Effector memory CD8-positive, alpha-beta T cell (primary cell): ENCODE measurements at regions not wholly inside any gene's neighbourhood (a gene's known extent, or its start where the extent isn't known, plus 50 kb on each side); places are given as distances from the start of the nearest gene placed in this dataset.

ENCODE experiments used
- ATAC-seq: fragments of 150-1000 bp; cut with Tn5 transposase; replicated peaks from 2 replicates; pipeline ENCODE4 v1.10.0; 2021; ENCODE audit warnings: mild to moderate bottlenecking, moderate library complexity
- DNase-seq, 3 experiments: peaks; one replicate each; pipeline ENCODE4 v3.0.0; 2021
- H3K27ac Mint-ChIP-seq, 2 donors: one replicate each; pipeline ENCODE4 v1.8.0; 2022; ENCODE audit warnings: mild to moderate bottlenecking in 2 of 2, mixed read lengths in 2 of 2, moderate library complexity in 2 of 2
- H3K27me3 Mint-ChIP-seq, 2 donors: one replicate each; pipeline ENCODE4 v1.8.0; 2022; ENCODE audit warnings: mixed read lengths in 2 of 2
- H3K36me3 Mint-ChIP-seq: one replicate; pipeline ENCODE4 v1.8.0; 2022; ENCODE audit warnings: mild to moderate bottlenecking, moderate library complexity, mixed read lengths; ENCODE audit not compliant: insufficient read depth
- H3K4me1 Mint-ChIP-seq, 2 donors: one replicate each; pipeline ENCODE4 v1.8.0; 2022; ENCODE audit warnings: low read depth in 2 of 2, mixed read lengths in 2 of 2
- H3K4me3 Mint-ChIP-seq, 2 donors: one replicate each; pipeline ENCODE4 v1.8.0; 2022; ENCODE audit warnings: mild to moderate bottlenecking in 2 of 2, mixed read lengths in 2 of 2, moderate library complexity in 2 of 2
- H3K9me3 Mint-ChIP-seq, 2 donors: one replicate each; pipeline ENCODE4 v1.8.0; 2022; ENCODE audit warnings: mixed read lengths in 2 of 2

GRCh38 chr5:133790898-133791297, 177.5 kb downstream of the C5orf15 start:
- Mint-ChIP-seq H3K9me3 (no peaks in the 10 kb centered on the region), H3K36me3 (peaks cover 3% of the 10 kb centered on the region), H3K27me3 (peaks cover 21 to 68% of the 10 kb centered on the region in 2 donors), H3K27ac (no peak overlapping the region), H3K4me3 (no peak overlapping the region), H3K4me1 (no peaks in the 10 kb centered on the region)
- DNase-seq (no peak), ATAC-seq (no peak)

GRCh38 chr5:133789428-133789827, 177.1 kb upstream of the FSTL4 start:
- no peak overlapping the region for H3K4me3 Mint-ChIP-seq
- DNase-seq (no peak), ATAC-seq (no peak)
- H3K27ac Mint-ChIP-seq = no peak overlapping the region
- H3K9me3 Mint-ChIP-seq = no peaks in the 10 kb centered on the region
- H3K36me3 Mint-ChIP-seq = peaks cover 3% of the 10 kb centered on the region
- H3K4me1 Mint-ChIP-seq = no peaks in the 10 kb centered on the region
- peaks cover 28 to 71% of the 10 kb centered on the region in 2 donors for H3K27me3 Mint-ChIP-seq

DNA sequence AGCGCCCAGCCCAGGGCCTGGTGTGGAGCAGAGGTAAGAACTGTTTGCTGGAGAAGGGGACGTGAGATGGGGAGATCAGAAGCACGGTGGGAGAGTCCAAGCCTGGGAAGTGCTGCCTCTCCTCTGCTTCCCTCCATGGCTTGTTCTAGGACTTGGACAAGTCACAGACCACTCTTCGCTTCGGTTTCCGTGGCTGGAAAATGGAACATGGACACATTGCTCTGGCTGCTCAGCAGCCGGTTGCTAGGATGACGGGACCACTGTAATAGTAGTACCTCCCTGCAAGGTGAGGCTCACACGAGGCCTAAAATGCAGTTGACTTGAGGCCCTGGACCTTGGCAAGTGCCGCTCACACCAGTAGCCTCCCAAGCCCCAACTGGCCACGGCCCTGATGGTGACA, 175.8 kb upstream of the FSTL4 start:
- Mint-ChIP-seq H3K36me3 (peaks cover 3% of the 10 kb centered on the region), H3K4me3 (no peak overlapping the region), H3K27me3 (peaks cover 28 to 71% of the 10 kb centered on the region in 2 donors), H3K4me1 (no peaks in the 10 kb centered on the region), H3K27ac (no peak overlapping the region), H3K9me3 (no peaks in the 10 kb centered on the region)
- DNase-seq = no peak
- ATAC-seq = no peak

DNA sequence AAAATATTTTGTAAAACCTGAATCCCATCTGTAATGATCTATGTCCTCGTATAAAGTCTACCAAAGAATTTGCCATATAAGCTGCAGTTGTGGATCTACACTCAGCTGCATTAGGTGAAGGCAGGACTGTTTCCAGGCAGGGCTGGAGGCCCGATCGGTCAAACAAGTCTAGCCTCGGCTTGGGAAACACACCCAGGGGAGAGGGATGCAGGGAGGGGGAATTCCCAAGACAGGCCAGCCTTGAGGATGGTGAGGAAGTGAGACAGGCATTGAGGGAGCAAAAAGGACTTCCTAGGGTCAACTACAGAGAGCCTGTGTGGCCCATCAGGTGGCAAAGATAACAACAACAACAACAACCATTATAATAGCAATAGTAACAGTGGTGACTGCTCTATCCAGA, 174.1 kb upstream of the FSTL4 start:
- ATAC-seq = no peak
- H3K27ac Mint-ChIP-seq = no peak overlapping the region
- peaks cover 30 to 66% of the 10 kb centered on the region in 2 donors for H3K27me3 Mint-ChIP-seq

GRCh38 chr5:133785182-133785581, 172.8 kb upstream of the FSTL4 start:
- Mint-ChIP-seq H3K4me1 (no peaks in the 10 kb centered on the region), H3K27me3 (peaks cover 25 to 66% of the 10 kb centered on the region in 2 donors), H3K36me3 (peaks cover 3% of the 10 kb centered on the region), H3K4me3 (no peak overlapping the region), H3K9me3 (no peaks in the 10 kb centered on the region), H3K27ac (no peak overlapping the region)
- ATAC-seq = no peak
- no peak for DNase-seq

More for the DNA sequence above, 174.1 kb upstream of the FSTL4 start:
- H3K9me3 Mint-ChIP-seq = no peaks in the 10 kb centered on the region
- H3K4me3 Mint-ChIP-seq = no peak overlapping the region
- no peaks in the 10 kb centered on the region for H3K4me1 Mint-ChIP-seq
- DNase-seq = no peak
- peaks cover 3% of the 10 kb centered on the region for H3K36me3 Mint-ChIP-seq

DNA sequence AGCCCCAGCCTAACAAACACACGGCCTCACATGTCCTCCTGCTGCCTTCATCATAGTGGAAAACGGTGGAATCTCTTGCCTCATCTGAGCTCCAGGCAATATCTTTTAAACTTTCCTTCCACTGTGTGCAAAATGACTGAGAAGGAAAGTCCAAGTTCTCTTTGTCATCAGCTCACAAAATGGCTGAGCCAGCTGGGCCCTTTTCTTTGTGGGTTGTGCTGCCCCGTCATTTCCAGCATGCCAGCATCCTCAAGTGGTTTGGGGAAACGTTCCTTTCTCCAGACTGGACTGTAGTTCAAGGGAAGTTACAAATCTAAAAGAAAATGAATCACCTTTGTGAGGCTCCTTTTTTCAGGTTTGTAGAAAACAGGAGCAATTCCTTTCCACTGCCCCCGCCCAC, 171.1 kb upstream of the FSTL4 start:
- Mint-ChIP-seq H3K9me3 (no peaks in the 10 kb centered on the region), H3K27ac (no peak overlapping the region), H3K4me3 (no peak overlapping the region), H3K4me1 (no peaks in the 10 kb centered on the region), H3K27me3 (peaks cover 19 to 56% of the 10 kb centered on the region in 2 donors), H3K36me3 (peaks cover 3% of the 10 kb centered on the region)
- no peak for DNase-seq
- no peak for ATAC-seq

DNA sequence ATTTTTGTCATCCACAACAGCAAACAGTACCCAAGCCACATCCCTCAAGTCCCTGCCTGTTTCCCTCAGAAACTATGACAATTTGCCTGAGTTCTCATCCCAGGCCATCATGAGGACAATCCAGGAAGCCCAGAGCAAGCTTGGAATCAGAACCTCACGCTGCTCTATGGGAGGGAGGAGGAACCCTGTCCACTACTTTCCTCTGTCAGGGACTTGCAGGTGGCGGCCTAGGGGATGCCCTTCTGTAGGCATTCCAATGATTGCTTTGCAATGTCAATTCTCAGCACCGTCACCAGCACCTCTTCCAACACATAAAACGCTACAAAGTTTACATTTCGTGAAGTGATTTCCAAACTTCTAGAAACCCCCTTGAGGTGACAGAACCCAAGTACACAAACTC, 170.4 kb upstream of the FSTL4 start:
- Mint-ChIP-seq H3K27me3 (peaks cover 17 to 49% of the 10 kb centered on the region in 2 donors), H3K4me1 (no peaks in the 10 kb centered on the region), H3K36me3 (no peaks in the 10 kb centered on the region), H3K27ac (no peak overlapping the region), H3K4me3 (no peak overlapping the region), H3K9me3 (no peaks in the 10 kb centered on the region)
- no peak for DNase-seq
- ATAC-seq = no peak

- ATAC-seq (no peak), DNase-seq (no peak)
- Mint-ChIP-seq H3K9me3 (no peaks in the 10 kb centered on the region), H3K4me1 (no peaks in the 10 kb centered on the region), H3K27me3 (peaks cover 14 to 40% of the 10 kb centered on the region in 2 donors), H3K36me3 (no peaks in the 10 kb centered on the region), H3K4me3 (no peak overlapping the region), H3K27ac (no peak overlapping the region)
Measured at GRCh38 chr5:133781436-133782225, 169.3 kb upstream of the FSTL4 start.

DNA sequence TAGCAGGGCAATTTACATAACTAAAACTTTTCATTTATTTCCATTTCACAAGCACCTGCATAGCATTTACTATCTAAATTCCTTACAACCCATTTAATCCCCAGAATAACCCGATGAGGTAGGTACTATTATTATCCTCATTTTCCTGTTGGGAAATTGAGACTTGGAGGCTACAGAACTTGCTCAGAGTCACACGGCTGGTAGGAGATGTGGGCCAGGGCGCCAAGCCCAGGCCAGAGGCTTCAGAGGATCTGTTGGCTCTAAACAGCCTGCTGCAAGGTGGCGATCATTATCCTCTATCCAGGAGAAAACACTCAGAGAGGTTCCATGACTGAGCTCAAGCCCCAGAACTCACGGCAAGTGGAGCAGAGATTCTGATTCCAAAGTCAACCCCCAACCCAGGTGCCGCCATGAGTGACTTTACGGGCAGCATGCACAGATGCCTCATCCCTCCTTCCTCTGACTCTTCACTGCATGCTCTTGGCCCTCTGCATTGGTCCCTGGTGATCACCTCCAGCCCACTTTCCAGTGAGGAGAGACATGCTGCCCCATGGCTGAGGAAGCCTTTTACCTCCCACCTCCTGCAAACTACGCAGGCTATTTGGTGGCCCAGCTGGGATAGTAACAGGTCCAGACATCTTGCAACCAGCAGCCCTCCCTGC, 168.4 kb upstream of the FSTL4 start:
- no peaks in the 10 kb centered on the region for H3K36me3 Mint-ChIP-seq
- no peak for DNase-seq
- no peaks in the 10 kb centered on the region for H3K4me1 Mint-ChIP-seq
- no peaks in the 10 kb centered on the region for H3K9me3 Mint-ChIP-seq
- no peak overlapping the region for H3K4me3 Mint-ChIP-seq
- no peak for ATAC-seq
- no peak overlapping the region for H3K27ac Mint-ChIP-seq
- peaks cover 14 to 36% of the 10 kb centered on the region in 2 donors for H3K27me3 Mint-ChIP-seq

DNA sequence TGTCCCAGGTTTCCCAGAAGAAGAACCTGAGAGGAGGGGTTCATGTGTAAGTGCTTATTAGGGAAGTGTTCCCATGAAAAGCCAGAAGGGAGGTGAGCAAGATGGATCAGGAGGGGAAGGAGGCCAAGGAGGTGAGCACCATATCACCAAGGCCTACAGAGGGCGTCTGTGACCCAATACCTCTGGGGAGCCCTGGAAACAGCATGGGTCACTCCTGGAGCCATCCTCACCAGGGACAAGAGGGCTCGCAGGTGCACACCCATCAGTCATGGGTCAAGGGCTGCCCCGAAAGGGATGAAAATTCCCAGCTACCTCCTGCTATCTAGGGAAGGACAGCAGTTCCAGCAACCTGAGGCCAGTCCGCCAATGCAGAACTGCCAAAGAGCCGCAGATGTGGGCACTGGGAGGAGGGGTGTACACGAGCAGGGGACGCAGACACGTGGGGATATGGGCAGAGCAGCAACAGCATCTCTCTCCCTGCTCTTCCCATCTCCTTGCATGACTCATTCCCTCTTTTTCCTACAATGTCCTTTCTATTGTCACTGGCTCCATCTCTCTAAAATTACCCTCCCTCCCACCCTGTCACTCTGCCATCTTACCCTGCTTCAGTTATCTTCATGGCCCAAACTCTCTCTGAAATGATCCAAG, 167.6 kb upstream of the FSTL4 start:
- no peaks in the 10 kb centered on the region for H3K9me3 Mint-ChIP-seq
- DNase-seq (no peak), ATAC-seq (no peak)
- H3K36me3 Mint-ChIP-seq = no peaks in the 10 kb centered on the region
- peaks cover 11 to 31% of the 10 kb centered on the region in 2 donors for H3K27me3 Mint-ChIP-seq
- H3K4me1 Mint-ChIP-seq = no peaks in the 10 kb centered on the region
- H3K4me3 Mint-ChIP-seq = no peak overlapping the region
- H3K27ac Mint-ChIP-seq = no peak overlapping the region

GRCh38 chr5:133778636-133779035, 166.3 kb upstream of the FSTL4 start:
- H3K27me3 Mint-ChIP-seq = peaks cover 10 to 34% of the 10 kb centered on the region in 2 donors
- no peaks in the 10 kb centered on the region for H3K9me3 Mint-ChIP-seq
- DNase-seq (no peak), ATAC-seq (no peak)
- no peak overlapping the region for H3K4me3 Mint-ChIP-seq
- H3K27ac Mint-ChIP-seq = no peak overlapping the region
- H3K4me1 Mint-ChIP-seq = no peaks in the 10 kb centered on the region
- no peaks in the 10 kb centered on the region for H3K36me3 Mint-ChIP-seq

DNA sequence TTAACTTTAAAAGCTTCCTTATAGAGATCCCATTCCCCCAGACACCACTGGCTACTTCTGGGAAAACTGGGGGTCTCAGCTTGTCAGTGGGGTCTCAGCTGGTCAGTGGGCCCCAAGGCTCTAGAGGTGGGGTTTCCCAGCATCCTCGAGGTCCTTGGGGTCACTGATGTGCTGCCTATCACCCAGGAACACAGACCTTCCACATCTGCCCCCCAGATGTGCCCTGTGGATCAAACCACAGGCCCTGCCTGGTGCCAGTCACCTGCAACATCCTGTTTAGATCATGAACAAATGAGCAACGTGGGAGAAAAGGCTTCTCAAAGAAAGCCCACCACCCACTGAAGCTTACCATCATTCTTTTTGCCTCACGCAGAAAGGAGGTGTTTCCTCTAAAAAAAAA, 165.6 kb upstream of the FSTL4 start:
- H3K4me3 Mint-ChIP-seq = no peak overlapping the region
- peaks cover 16 to 31% of the 10 kb centered on the region in 2 donors for H3K27me3 Mint-ChIP-seq
- H3K4me1 Mint-ChIP-seq = no peaks in the 10 kb centered on the region
- no peaks in the 10 kb centered on the region for H3K36me3 Mint-ChIP-seq
- DNase-seq (no peak), ATAC-seq (no peak)
- no peaks in the 10 kb centered on the region for H3K9me3 Mint-ChIP-seq
- H3K27ac Mint-ChIP-seq = no peak overlapping the region

DNA sequence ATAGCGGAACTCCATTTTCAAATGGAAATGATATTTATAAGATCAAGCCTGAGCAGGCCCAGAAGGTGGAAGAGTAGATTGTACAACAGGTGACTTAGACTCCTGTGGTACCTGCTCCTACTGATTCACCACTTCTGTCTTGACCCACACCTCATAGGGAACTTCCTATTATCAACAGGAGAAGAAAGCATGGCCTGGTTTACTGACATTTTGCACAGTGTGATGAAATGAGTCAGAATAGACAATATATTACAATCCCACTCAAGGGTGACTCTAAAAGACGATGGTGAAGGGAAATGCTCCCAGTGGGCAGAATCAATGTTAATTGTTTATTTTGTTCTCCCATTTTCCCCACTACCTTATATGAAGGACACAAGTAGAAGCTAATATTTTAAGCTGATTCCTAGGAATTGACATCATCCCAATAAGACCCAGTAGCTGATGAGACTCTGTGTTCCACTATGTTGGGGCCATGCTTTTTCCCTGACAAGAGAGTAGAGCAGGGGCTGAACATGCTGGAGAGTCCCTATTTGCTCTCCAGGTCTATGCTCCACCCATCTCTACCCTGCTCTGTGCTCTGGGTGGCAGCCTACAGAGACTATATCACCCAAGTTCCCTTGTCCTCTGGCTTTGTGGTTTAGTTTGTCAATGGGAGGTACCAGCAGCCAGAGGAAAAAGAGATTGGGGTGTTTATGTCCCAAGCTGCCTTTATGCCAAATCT, 163.4 kb upstream of the FSTL4 start:
- ATAC-seq = no peak
- no peak for DNase-seq
- H3K4me3 Mint-ChIP-seq = no peak overlapping the region
- H3K27me3 Mint-ChIP-seq = peaks cover 16 to 20% of the 10 kb centered on the region in 2 donors
- no peaks in the 10 kb centered on the region for H3K9me3 Mint-ChIP-seq
- H3K36me3 Mint-ChIP-seq = no peaks in the 10 kb centered on the region
- no peaks in the 10 kb centered on the region for H3K4me1 Mint-ChIP-seq
- H3K27ac Mint-ChIP-seq = no peak overlapping the region
